ENCODE measurements at regions not wholly inside any gene's neighbourhood (a gene's known extent, or its start where the extent isn't known, plus 50 kb on each side); places are given as distances from the start of the nearest gene placed in this dataset.

DNA sequence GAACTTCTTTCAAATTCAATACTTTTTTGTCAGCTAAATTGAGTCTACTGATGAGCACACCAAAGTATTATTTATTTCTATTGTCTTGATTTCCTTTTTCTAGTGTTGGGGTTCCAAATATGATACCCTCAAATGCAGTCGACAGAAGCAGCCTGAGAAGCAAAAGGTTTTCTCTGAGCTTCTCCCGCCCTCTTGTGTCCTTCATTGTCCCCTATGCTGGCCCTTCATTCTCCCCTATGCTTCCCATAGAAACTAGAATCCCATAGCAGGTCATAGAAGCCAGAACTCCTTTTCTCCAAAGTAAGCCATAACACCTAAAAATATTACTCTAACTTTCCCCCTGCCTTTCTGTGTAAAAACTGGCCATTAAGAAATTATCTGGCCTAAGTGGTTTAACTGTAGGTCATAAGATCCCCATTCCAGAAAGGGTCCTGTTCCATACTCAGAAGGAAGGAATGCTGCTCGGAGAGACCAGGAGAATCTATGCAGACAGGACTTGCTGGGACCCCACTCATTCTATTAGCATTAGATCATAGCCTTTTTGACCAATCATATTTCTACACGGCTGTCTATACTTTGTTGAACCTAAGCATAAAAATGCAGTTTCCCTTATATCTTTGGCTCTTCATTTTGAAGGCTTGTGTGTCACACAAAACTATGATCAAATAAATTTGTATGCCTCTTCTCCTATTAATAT is 764.6 kb upstream of the PKDCC start:
- Histone ChIP-seq H3K9me3 (replicated peaks; ENCODE audit: control insufficient read depth, insufficient read depth, low read length) (no peaks in the 10 kb centered on the region), H3K79me2 (ENCODE audit: control insufficient read depth, insufficient read depth, low read length) (no peaks in the 10 kb centered on the region), H2AFZ (ENCODE audit: control insufficient read depth, low read depth, low read length) (no peak overlapping the region), H3K36me3 (ENCODE audit: control insufficient read depth in 2 of 2, insufficient read depth in 2 of 2, low read length in 1 of 2) (no peaks in the 10 kb centered on the region), H3K4me1 (ENCODE audit: control insufficient read depth, insufficient read depth, low read length) (no peaks in the 10 kb centered on the region), H3K27ac (ENCODE audit: control insufficient read depth, insufficient read depth) (no peak overlapping the region), H3K27me3 (replicated peaks in 1 of 2; ENCODE audit: control insufficient read depth in 2 of 2, insufficient read depth in 2 of 2, low read length in 1 of 2) (no peaks in the 10 kb centered on the region), H3K9ac (ENCODE audit: control insufficient read depth, insufficient read depth, low read length) (no peak overlapping the region), H3K4me3 (no peak overlapping the region), H3K4me2 (ENCODE audit: control insufficient read depth, insufficient read depth) (no peak overlapping the region), H4K20me1 (ENCODE audit: control insufficient read depth, insufficient read depth) (no peaks in the 10 kb centered on the region)
- BruUV-seq (replicated peaks): no TSS peak
- TF ChIP-seq NBN (IDR thresholded peaks at IDR 0.05): no peak
- no peak for TF ChIP-seq ASH2L (IDR thresholded peaks at IDR 0.05; ENCODE audit: borderline replicate concordance, low read depth)
- TF ChIP-seq FOXK2 (IDR thresholded peaks at IDR 0.05): no peak
- TF ChIP-seq BACH1 (IDR thresholded peaks at IDR 0.05; ENCODE audit: borderline replicate concordance): no peak
- TF ChIP-seq POLR2AphosphoS2 (IDR thresholded peaks at IDR 0.05; ENCODE audit: low read depth, low read length): no peak
- no peak for TF ChIP-seq RCOR1 (conservative IDR thresholded peaks at IDR 0.05; ENCODE audit: low read depth, low read length)
- no peak for TF ChIP-seq FOXM1 (IDR thresholded peaks at IDR 0.05; ENCODE audit: low read depth, low read length)
- TF ChIP-seq POLR2A (IDR thresholded peaks at IDR 0.05; ENCODE audit: low read depth, low read length): no peak
- intact Hi-C loops (cut with micrococcal nuclease; ENCODE audit: unreplicated experiment) (no loop called here), in situ Hi-C loops (cut with MboI) (no loop called here)
- ATAC-seq (no peak), FAIRE-seq (no peak), DNase-seq (ENCODE audit: low read depth, low spot score) (no peak)
- POLR2A ChIA-PET: no interaction called here
- SMC1A ChIA-PET (ENCODE audit: uncharacterized antibody, unreplicated experiment): no interaction called here
- RAD21 ChIA-PET (ENCODE audit: unreplicated experiment): no interaction called here
- CTCF ChIA-PET: interaction anchor here (0.6 to 0.7 kb wide), 3 partner anchors 473 to 1039 kb away, joined by 3 read pairs; no protein-coding TSS in a partner anchor
- 0% methylated on average over 4 of the region's 4 CpGs for WGBS (ENCODE audit: insufficient coverage, insufficient replicate concordance, low lambda C conversion rate, missing lambda C conversion rate)

DNA sequence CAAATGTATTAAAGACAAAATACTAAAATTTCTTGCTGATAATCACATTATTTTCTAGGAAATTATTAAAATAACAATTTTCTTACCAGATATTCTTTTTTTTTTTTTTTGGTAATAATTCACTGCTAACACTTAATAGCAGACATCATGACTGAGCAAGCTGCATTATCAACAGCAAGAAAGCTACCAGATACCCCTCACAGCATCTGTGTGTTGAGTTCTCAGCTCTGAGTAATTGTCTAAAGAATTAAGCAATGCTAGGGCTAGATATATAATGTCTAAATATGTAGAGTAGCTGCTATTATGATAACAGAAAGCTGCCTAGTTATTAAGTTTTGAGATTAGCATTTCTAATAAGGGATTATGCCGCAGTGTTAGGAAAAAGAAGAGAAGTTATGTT is 754.3 kb upstream of the PKDCC start:
- POLR2A ChIA-PET: no interaction called here
- H3K4me3 ChIP-seq: no peak overlapping the region
- SMC1A ChIA-PET (ENCODE audit: uncharacterized antibody, unreplicated experiment): interaction anchor here (0.6 kb wide), 1 partner anchor 1080 kb away, joined by 3 read pairs; no protein-coding TSS in a partner anchor
- CTCF ChIA-PET: no interaction called here
- DNase-seq (ENCODE audit: low read depth, low spot score) (no peak), ATAC-seq (no peak), FAIRE-seq (no peak)
- 0% methylated on average over 1 of the region's 1 CpG for WGBS (ENCODE audit: insufficient coverage, insufficient replicate concordance, low lambda C conversion rate, missing lambda C conversion rate)
- no peak overlapping the region for H2AFZ ChIP-seq (ENCODE audit: control insufficient read depth, low read depth, low read length)
- BruUV-seq (replicated peaks): no TSS peak
- H4K20me1 ChIP-seq (ENCODE audit: control insufficient read depth, insufficient read depth): no peaks in the 10 kb centered on the region
- H3K9ac ChIP-seq (ENCODE audit: control insufficient read depth, insufficient read depth, low read length): no peak overlapping the region
- H3K27ac ChIP-seq (ENCODE audit: control insufficient read depth, insufficient read depth): no peak overlapping the region
- H3K27me3 ChIP-seq (replicated peaks in 1 of 2; ENCODE audit: control insufficient read depth in 2 of 2, insufficient read depth in 2 of 2, low read length in 1 of 2): no peaks in the 10 kb centered on the region
- no peaks in the 10 kb centered on the region for H3K36me3 ChIP-seq (ENCODE audit: control insufficient read depth in 2 of 2, insufficient read depth in 2 of 2, low read length in 1 of 2)
- in situ Hi-C loops (cut with MboI): no loop called here
- no peaks in the 10 kb centered on the region for H3K4me1 ChIP-seq (ENCODE audit: control insufficient read depth, insufficient read depth, low read length)
- no peak overlapping the region for H3K4me2 ChIP-seq (ENCODE audit: control insufficient read depth, insufficient read depth)
- no peaks in the 10 kb centered on the region for H3K9me3 ChIP-seq (replicated peaks; ENCODE audit: control insufficient read depth, insufficient read depth, low read length)
- TF ChIP-seq ESRRA (IDR thresholded peaks at IDR 0.05; ENCODE audit: low read length) (no peak), PML (IDR thresholded peaks at IDR 0.05; ENCODE audit: low read length) (no peak), RB1 (IDR thresholded peaks at IDR 0.05; ENCODE audit: borderline replicate concordance) (no peak), JUNB (IDR thresholded peaks at IDR 0.05) (no peak), NR2F1 (conservative IDR thresholded peaks at IDR 0.05) (no peak), KAT2A (conservative IDR thresholded peaks at IDR 0.05; ENCODE audit: control insufficient read depth, low read depth, low read length) (no peak), TCF3 (IDR thresholded peaks at IDR 0.05; ENCODE audit: borderline replicate concordance, insufficient read depth, low read depth, low read length) (no peak), POLR2A (IDR thresholded peaks at IDR 0.05; ENCODE audit: low read depth, low read length) (no peak), RUNX3 (IDR thresholded peaks at IDR 0.05; ENCODE audit: low read length) (no peak)
- RAD21 ChIA-PET (ENCODE audit: unreplicated experiment): no interaction called here
- H3K79me2 ChIP-seq (ENCODE audit: control insufficient read depth, insufficient read depth, low read length): no peaks in the 10 kb centered on the region
- intact Hi-C loops (cut with micrococcal nuclease; ENCODE audit: unreplicated experiment): no loop called here

Data from GM12878 (cell line).